Spleen (tissue), 11 donors: ENCODE measurements at regions not wholly inside any gene's neighbourhood (a gene's known extent, or its start where the extent isn't known, plus 50 kb on each side); places are given as distances from the start of the nearest gene placed in this dataset.

Source experiments
- DNase-seq: peaks from one replicate; pipeline ENCODE4 v3.0.0-alpha.2; 2020
- H3K27ac ChIP-seq, 8 donors: fragments of 200-600 bp; sonication (generic) in 7 of 8; 1 replicate in 4 of 8; 2 replicates in 4 of 8; pipeline versions ENCODE4 v1.5.0 to v1.8.0; 2016 to 2021; ENCODE audit warnings: inconsistent platforms in 4 of 8, mild to moderate bottlenecking in 4 of 8, moderate library complexity in 1 of 8
- H3K27me3 ChIP-seq, 7 donors: fragments of 200-600 bp; sonication (generic) in 6 of 7; replicated peaks in 1 of 7; 1 replicate in 4 of 7; 2 replicates in 3 of 7; pipeline versions ENCODE4 v1.5.0 to v1.8.0; 2016 to 2021; ENCODE audit warnings: inconsistent platforms in 3 of 7, mild to moderate bottlenecking in 1 of 7
- H3K36me3 ChIP-seq, 6 donors: fragments of 200-600 bp; sonication (generic) in 5 of 6; 1 replicate in 4 of 6; 2 replicates in 2 of 6; pipeline versions ENCODE4 v1.5.0 to v1.8.0; 2016 to 2021; ENCODE audit warnings: inconsistent platforms in 2 of 6
- H3K4me1 ChIP-seq, 6 donors: fragments of 200-600 bp; sonication (generic) in 5 of 6; 1 replicate in 3 of 6; 2 replicates in 3 of 6; pipeline versions ENCODE4 v1.5.0 to v1.8.0; 2016 to 2021; ENCODE audit warnings: inconsistent platforms in 3 of 6
- H3K4me3 ChIP-seq, 8 donors: fragments of 200-600 bp; sonication (generic) in 7 of 8; 1 replicate in 4 of 8; 2 replicates in 4 of 8; pipeline versions ENCODE4 v1.5.0 to v1.8.0; 2016 to 2021; ENCODE audit warnings: inconsistent platforms in 4 of 8, mild to moderate bottlenecking in 4 of 8, moderate library complexity in 2 of 8
- H3K9me3 ChIP-seq, 8 donors: fragments of 200-600 bp; sonication (generic) in 7 of 8; 1 replicate in 4 of 8; 2 replicates in 4 of 8; pipeline versions ENCODE4 v1.5.0 to v1.8.0; 2016 to 2021; ENCODE audit warnings: inconsistent platforms in 4 of 8
- POLR2A ChIP-seq, 3 donors: fragments of 450-650 bp; IDR thresholded peaks; one replicate each; pipeline ENCODE4 v1.5.1; 2017; ENCODE audit warnings: antibody characterized with exemption in 3 of 3, mild to moderate bottlenecking in 1 of 3
- POLR2AphosphoS5 ChIP-seq, 3 donors: sonication (generic); formaldehyde crosslinking; IDR thresholded peaks; one replicate each; pipeline ENCODE4 v1.5.1; 2017; ENCODE audit warnings: antibody characterized with exemption in 3 of 3
- WGBS, 5 donors: extraction: QIAGEN DNeasy Blood & Tissue Kit in 3 of 5; methylation state at CpG; one replicate each; pipeline versions ENCODE4 v1.1.5 to v1.1.7; 2013 to 2018; 5-methylcytosine and 5-hydroxymethylcytosine counted together
- intact Hi-C: fragments of 100-400 bp; cut with DNase I; formaldehyde crosslinking; loops from one replicate; pipeline ENCODE4 v1.15.0; 2023; ENCODE audit warnings: low total_unique reads
- TF ChIP-seq, protein P1 (sequence below), 11 experiments: fragments of 200-600 bp in 7 of 11; fragments of 450-650 bp in 4 of 11; sonication (generic) in 4 of 11; IDR thresholded peaks in 8 of 11; conservative IDR thresholded peaks in 3 of 11; 1 replicate in 7 of 11; 2 replicates in 4 of 11; pipeline versions ENCODE4 v1.4.0 to v1.8.0; 2016 to 2021; ENCODE audit warnings: antibody characterized with exemption in 11 of 11, inconsistent platforms in 4 of 11, mild to moderate bottlenecking in 1 of 11
- donor health status: healthy with polysubstance abuse.
- donor health status: DM: no; HTN: no; CAD: no; lungs with moderate emphysema.
- donor health status: DM: no; HTN: no; CAD: no.
- donor health status: Bipolar disorder and iron deficiency.
- donor health status: healthy.
- donor health status: DM: no; HTN: no; CAD: no.
- donor health status: DM: yes; HTN: yes; CAD: no.

DNA sequence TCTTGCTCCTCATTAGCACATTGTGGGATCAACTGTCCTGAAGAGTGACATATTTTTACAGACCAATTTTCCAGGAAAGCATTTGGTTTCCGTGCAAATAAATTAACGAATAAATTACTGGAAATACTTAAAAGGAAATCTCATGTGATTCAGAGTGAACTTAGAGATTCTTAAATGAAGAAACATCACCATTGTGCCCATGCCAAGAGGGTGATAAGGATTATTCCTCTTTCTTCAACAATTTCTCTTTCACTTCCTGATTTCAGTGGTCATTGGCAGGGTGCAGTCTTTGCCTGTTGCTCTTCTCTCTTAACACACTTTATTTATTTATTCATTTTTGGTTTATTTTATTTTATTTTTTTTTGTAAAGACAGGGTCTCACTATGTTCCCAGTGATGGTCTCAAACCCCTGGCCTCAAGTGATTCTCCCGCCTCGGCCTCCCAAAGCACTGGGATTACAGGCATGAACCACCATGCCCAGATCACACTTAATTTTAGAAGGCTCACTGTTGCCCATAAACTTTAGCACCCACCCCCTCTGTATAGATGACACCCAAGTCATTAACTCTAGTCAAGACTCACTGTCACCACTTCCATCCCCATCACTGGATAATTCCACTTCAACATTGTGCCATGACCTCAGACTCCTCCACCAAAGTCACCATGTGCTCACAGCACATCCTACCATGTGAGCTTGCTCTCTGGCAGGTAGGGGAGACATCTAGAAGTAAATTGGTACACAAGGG is 92.6 kb upstream of the CERS6 start:
- Histone ChIP-seq H3K4me1 (no peaks in the 10 kb centered on the region), H3K27ac (peak overlapping the region in 1 of 8 donors; percentile 1), H3K36me3 (no peaks in the 10 kb centered on the region), H3K27me3 (no peaks in the 10 kb centered on the region), H3K9me3 (no peaks in the 10 kb centered on the region), H3K4me3 (no peak overlapping the region)
- intact Hi-C loops, result no loop called here
- TF ChIP-seq POLR2A (IDR thresholded peaks at IDR 0.05) (no peak), POLR2AphosphoS5 (IDR thresholded peaks at IDR 0.05) (no peak)
- TF ChIP-seq, protein P1, sequence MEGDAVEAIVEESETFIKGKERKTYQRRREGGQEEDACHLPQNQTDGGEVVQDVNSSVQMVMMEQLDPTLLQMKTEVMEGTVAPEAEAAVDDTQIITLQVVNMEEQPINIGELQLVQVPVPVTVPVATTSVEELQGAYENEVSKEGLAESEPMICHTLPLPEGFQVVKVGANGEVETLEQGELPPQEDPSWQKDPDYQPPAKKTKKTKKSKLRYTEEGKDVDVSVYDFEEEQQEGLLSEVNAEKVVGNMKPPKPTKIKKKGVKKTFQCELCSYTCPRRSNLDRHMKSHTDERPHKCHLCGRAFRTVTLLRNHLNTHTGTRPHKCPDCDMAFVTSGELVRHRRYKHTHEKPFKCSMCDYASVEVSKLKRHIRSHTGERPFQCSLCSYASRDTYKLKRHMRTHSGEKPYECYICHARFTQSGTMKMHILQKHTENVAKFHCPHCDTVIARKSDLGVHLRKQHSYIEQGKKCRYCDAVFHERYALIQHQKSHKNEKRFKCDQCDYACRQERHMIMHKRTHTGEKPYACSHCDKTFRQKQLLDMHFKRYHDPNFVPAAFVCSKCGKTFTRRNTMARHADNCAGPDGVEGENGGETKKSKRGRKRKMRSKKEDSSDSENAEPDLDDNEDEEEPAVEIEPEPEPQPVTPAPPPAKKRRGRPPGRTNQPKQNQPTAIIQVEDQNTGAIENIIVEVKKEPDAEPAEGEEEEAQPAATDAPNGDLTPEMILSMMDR (IDR thresholded peaks at IDR 0.05 in 8 of 11, conservative IDR thresholded peaks at IDR 0.05 in 3 of 11), result no peak
- 79 to 85% (median 83%) methylated on average over 4 of the region's 4 CpGs for WGBS, 5 donors
- DNase-seq, result no peak

DNA sequence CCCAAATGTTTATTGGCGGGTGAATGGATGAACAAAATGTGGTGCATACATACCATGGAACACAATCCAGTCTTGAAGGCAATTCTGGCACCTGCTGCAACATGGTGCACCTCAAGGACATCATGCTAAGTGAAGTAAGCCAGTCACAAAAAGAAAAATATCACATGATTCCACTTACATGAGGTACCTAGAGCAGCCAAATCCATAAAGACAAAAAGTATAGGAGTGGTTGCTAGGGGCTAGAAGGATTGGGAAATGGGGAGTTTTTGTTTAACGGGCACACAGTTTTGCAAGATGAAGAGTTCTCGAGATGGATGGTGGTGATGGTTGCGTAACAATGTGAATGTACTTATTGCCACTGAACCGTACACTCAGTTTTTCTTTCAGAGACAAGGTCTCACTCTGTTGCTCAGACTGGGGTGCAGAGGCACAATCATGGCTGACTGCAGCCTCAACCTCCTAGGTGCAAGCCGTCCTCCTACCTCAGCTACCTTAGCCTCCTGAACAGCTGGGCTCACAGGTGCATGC is 90.9 kb upstream of the CERS6 start:
- TF ChIP-seq POLR2A (IDR thresholded peaks at IDR 0.05) (no peak), POLR2AphosphoS5 (IDR thresholded peaks at IDR 0.05) (no peak)
- TF ChIP-seq, protein P1 (IDR thresholded peaks at IDR 0.05 in 8 of 11, conservative IDR thresholded peaks at IDR 0.05 in 3 of 11), result no peak
- 62 to 84% (median 78%) methylated on average over 6 of the region's 6 CpGs for WGBS, 5 donors
- no peak for DNase-seq
- Histone ChIP-seq H3K27ac (no peak overlapping the region), H3K9me3 (no peaks in the 10 kb centered on the region), H3K36me3 (no peaks in the 10 kb centered on the region), H3K4me1 (no peaks in the 10 kb centered on the region), H3K27me3 (no peaks in the 10 kb centered on the region), H3K4me3 (no peak overlapping the region)
- intact Hi-C loops, result no loop called here

DNA sequence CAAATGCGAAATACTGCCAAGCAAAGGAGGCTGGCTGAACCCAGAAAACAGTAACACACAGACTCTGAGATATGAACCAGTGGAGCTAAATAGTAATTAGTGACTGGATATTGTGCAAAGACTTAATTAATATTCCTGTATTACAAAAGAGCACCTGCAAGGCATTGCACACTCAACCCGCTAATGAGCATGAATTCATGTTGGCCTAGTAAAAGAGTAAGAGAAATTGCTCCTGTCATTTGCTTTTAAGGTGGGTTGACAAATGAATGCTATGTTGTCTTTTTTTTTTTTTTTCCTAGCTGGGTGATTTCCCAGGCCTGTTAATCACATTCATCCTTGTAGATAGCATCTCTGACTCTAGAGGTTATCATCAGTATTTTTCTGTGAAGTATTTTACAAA is 87.0 kb upstream of the CERS6 start:
- no peak for DNase-seq
- Histone ChIP-seq H3K4me3 (no peak overlapping the region), H3K36me3 (no peaks in the 10 kb centered on the region), H3K27me3 (no peaks in the 10 kb centered on the region), H3K4me1 (peaks cover 0 to 8% (median 0%) of the 10 kb centered on the region in 6 donors), H3K27ac (no peak overlapping the region), H3K9me3 (peaks cover 0 to 5% (median 0%) of the 10 kb centered on the region in 8 donors)
- TF ChIP-seq, protein P1 (IDR thresholded peaks at IDR 0.05 in 8 of 11, conservative IDR thresholded peaks at IDR 0.05 in 3 of 11), result no peak
- no peak for TF ChIP-seq POLR2A (IDR thresholded peaks at IDR 0.05)
- no peak for TF ChIP-seq POLR2AphosphoS5 (IDR thresholded peaks at IDR 0.05)
- intact Hi-C loops, result no loop called here
- WGBS, 5 donors, result 90 to 97% (median 96%) methylated on average over 2 of the region's 2 CpGs

DNA sequence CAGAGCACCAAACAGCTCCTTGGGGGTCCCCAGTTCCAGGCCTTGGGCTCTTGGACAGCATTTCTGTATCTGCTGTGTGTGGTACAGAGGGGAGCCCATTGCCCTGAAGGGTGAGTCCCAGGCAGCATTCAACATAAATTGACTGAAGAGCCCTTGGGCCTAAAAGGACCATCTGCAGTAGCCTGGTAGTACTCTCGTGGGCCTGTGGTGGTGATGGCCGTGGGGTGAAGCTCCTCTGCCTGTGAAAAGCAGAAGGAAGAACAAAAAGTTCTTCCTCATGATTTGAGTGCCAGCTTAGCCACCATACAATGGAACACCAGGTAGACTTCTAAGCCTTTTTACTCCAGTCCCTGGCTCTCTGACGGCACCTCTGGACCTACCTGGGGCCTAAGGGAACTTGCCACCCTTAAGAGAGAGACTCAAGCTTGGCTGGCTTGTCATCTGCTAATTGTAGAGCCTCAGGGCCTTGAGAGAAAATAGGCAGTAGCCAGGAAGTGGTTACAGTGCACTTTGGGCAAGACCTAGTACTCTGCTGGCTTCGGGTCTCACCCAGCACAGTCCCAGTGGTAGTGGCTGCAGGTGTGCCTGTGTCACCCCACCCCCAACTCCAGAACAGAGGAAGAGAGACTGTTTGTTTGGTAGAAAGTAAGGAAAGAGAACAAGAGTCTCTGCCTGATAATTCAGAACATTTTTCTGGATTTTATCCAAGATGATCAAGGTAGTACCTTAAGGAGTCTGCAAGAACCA is 84.6 kb upstream of the CERS6 start:
- Histone ChIP-seq H3K4me1 (peaks cover 0 to 8% (median 0%) of the 10 kb centered on the region in 6 donors), H3K27me3 (no peaks in the 10 kb centered on the region), H3K9me3 (peaks cover 0 to 9% (median under 1%) of the 10 kb centered on the region in 8 donors), H3K4me3 (no peak overlapping the region), H3K27ac (peak overlapping the region in 1 of 8 donors; percentile 2), H3K36me3 (no peaks in the 10 kb centered on the region)
- whole genome bisulfite sequencing, 5 donors, result 40 to 56% (median 54%) methylated on average over 4 of the region's 4 CpGs
- intact Hi-C loops, result no loop called here
- peak; percentile 66 for DNase-seq
- TF ChIP-seq, protein P1 (IDR thresholded peaks at IDR 0.05 in 8 of 11, conservative IDR thresholded peaks at IDR 0.05 in 3 of 11), result no peak
- TF ChIP-seq POLR2AphosphoS5 (IDR thresholded peaks at IDR 0.05), result no peak
- no peak for TF ChIP-seq POLR2A (IDR thresholded peaks at IDR 0.05)
